ENCODE measurements at regions not wholly inside any gene's neighbourhood (a gene's known extent, or its start where the extent isn't known, plus 50 kb on each side); places are given as distances from the start of the nearest gene placed in this dataset.

GRCh38 chr10:28806488-28806941, 129.2 kb downstream of the BAMBI start:
- TF ChIP-seq, protein P1, sequence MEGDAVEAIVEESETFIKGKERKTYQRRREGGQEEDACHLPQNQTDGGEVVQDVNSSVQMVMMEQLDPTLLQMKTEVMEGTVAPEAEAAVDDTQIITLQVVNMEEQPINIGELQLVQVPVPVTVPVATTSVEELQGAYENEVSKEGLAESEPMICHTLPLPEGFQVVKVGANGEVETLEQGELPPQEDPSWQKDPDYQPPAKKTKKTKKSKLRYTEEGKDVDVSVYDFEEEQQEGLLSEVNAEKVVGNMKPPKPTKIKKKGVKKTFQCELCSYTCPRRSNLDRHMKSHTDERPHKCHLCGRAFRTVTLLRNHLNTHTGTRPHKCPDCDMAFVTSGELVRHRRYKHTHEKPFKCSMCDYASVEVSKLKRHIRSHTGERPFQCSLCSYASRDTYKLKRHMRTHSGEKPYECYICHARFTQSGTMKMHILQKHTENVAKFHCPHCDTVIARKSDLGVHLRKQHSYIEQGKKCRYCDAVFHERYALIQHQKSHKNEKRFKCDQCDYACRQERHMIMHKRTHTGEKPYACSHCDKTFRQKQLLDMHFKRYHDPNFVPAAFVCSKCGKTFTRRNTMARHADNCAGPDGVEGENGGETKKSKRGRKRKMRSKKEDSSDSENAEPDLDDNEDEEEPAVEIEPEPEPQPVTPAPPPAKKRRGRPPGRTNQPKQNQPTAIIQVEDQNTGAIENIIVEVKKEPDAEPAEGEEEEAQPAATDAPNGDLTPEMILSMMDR (IDR thresholded peaks at IDR 0.05): no peak
- no peak for TF ChIP-seq EZH2 (IDR thresholded peaks at IDR 0.05)

All from neural progenitor cell (in vitro differentiated cells).